ENCODE measurements at regions not wholly inside any gene's neighbourhood (a gene's known extent, or its start where the extent isn't known, plus 50 kb on each side); places are given as distances from the start of the nearest gene placed in this dataset.

GRCh38 chrX:82196866-82197265 lies 995.0 kb downstream of the SH3BGRL start:
- Mint-ChIP-seq H3K4me1 (ENCODE audit: low read depth) (no peaks in the 10 kb centered on the region), H3K27me3 (ENCODE audit: low read depth) (no peaks in the 10 kb centered on the region), H3K27ac (ENCODE audit: unreplicated experiment) (no peak overlapping the region), H3K9me3 (ENCODE audit: low read depth) (peaks cover 62% of the 10 kb centered on the region), H3K36me3 (ENCODE audit: low read depth) (no peaks in the 10 kb centered on the region), H3K4me3 (ENCODE audit: unreplicated experiment) (no peak overlapping the region)
- TF ChIP-seq, protein P1, sequence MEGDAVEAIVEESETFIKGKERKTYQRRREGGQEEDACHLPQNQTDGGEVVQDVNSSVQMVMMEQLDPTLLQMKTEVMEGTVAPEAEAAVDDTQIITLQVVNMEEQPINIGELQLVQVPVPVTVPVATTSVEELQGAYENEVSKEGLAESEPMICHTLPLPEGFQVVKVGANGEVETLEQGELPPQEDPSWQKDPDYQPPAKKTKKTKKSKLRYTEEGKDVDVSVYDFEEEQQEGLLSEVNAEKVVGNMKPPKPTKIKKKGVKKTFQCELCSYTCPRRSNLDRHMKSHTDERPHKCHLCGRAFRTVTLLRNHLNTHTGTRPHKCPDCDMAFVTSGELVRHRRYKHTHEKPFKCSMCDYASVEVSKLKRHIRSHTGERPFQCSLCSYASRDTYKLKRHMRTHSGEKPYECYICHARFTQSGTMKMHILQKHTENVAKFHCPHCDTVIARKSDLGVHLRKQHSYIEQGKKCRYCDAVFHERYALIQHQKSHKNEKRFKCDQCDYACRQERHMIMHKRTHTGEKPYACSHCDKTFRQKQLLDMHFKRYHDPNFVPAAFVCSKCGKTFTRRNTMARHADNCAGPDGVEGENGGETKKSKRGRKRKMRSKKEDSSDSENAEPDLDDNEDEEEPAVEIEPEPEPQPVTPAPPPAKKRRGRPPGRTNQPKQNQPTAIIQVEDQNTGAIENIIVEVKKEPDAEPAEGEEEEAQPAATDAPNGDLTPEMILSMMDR (IDR thresholded peaks at IDR 0.05) = no peak
- DNase-seq (ENCODE audit: low spot score) = no peak

- TF ChIP-seq, protein P1 (IDR thresholded peaks at IDR 0.05) = no peak
- Mint-ChIP-seq H3K9me3 (ENCODE audit: low read depth) (peaks cover 30% of the 10 kb centered on the region), H3K36me3 (ENCODE audit: low read depth) (no peaks in the 10 kb centered on the region), H3K27ac (ENCODE audit: unreplicated experiment) (no peak overlapping the region), H3K4me1 (ENCODE audit: low read depth) (no peaks in the 10 kb centered on the region), H3K27me3 (ENCODE audit: low read depth) (no peaks in the 10 kb centered on the region), H3K4me3 (ENCODE audit: unreplicated experiment) (no peak overlapping the region)
- DNase-seq (ENCODE audit: low spot score) = no peak
Measured at GRCh38 chrX:82208975-82209374, 1007.1 kb downstream of the SH3BGRL start.

- H3K9me3 Mint-ChIP-seq (ENCODE audit: low read depth) = peaks cover 53% of the 10 kb centered on the region
- no peaks in the 10 kb centered on the region for H3K4me1 Mint-ChIP-seq (ENCODE audit: low read depth)
- H3K36me3 Mint-ChIP-seq (ENCODE audit: low read depth) = no peaks in the 10 kb centered on the region
- no peak for DNase-seq (ENCODE audit: low spot score)
- H3K27me3 Mint-ChIP-seq (ENCODE audit: low read depth) = no peaks in the 10 kb centered on the region
- H3K27ac Mint-ChIP-seq (ENCODE audit: unreplicated experiment) = no peak overlapping the region
- H3K4me3 Mint-ChIP-seq (ENCODE audit: unreplicated experiment) = no peak overlapping the region
- TF ChIP-seq, protein P1 (IDR thresholded peaks at IDR 0.05) = peak; percentile 65
Measured at GRCh38 chrX:82218361-82218760, 1016.5 kb downstream of the SH3BGRL start.

- TF ChIP-seq, protein P1 (IDR thresholded peaks at IDR 0.05) = no peak
- no peaks in the 10 kb centered on the region for H3K27me3 Mint-ChIP-seq (ENCODE audit: low read depth)
- peaks cover 50% of the 10 kb centered on the region for H3K9me3 Mint-ChIP-seq (ENCODE audit: low read depth)
- no peak overlapping the region for H3K4me3 Mint-ChIP-seq (ENCODE audit: unreplicated experiment)
- H3K4me1 Mint-ChIP-seq (ENCODE audit: low read depth) = no peaks in the 10 kb centered on the region
- DNase-seq (ENCODE audit: low spot score) = no peak
- H3K36me3 Mint-ChIP-seq (ENCODE audit: low read depth) = no peaks in the 10 kb centered on the region
- H3K27ac Mint-ChIP-seq (ENCODE audit: unreplicated experiment) = no peak overlapping the region
Measured at GRCh38 chrX:82219129-82219528, 1017.2 kb downstream of the SH3BGRL start.

DNA sequence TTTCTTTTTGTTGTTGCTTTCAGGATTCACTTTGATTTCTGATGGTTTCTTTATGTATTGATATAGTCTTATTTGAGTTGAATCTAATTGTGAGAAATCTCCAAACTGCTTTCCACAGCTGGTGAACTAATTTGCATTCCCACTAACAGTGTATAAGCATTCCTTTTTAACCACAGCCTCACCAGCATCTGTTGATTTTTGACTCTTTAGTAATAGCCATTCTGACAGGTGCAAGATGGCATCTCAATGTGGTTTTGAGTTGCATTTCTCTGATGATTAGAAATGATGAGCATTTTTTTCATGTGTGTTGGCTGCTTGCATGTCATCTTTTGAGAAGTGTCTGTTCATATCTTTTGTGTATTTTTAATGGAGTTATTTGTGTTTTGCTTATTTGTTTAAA lies 1023.1 kb downstream of the SH3BGRL start:
- no peak for DNase-seq (ENCODE audit: low spot score)
- no peaks in the 10 kb centered on the region for H3K36me3 Mint-ChIP-seq (ENCODE audit: low read depth)
- H3K27me3 Mint-ChIP-seq (ENCODE audit: low read depth) = no peaks in the 10 kb centered on the region
- no peak overlapping the region for H3K27ac Mint-ChIP-seq (ENCODE audit: unreplicated experiment)
- no peaks in the 10 kb centered on the region for H3K4me1 Mint-ChIP-seq (ENCODE audit: low read depth)
- H3K9me3 Mint-ChIP-seq (ENCODE audit: low read depth) = peaks cover 47% of the 10 kb centered on the region
- no peak overlapping the region for H3K4me3 Mint-ChIP-seq (ENCODE audit: unreplicated experiment)
- TF ChIP-seq, protein P1 (IDR thresholded peaks at IDR 0.05) = no peak
